PFSK-1 (cell line): ENCODE measurements at regions not wholly inside any gene's neighbourhood (a gene's known extent, or its start where the extent isn't known, plus 50 kb on each side); places are given as distances from the start of the nearest gene placed in this dataset.

Source experiments
- FOXP2 ChIP-seq: optimal IDR thresholded peaks from 2 replicates; pipeline ENCODE3; 2011; ENCODE audit warnings: borderline replicate concordance, control low read depth, inconsistent platforms; ENCODE audit not compliant: insufficient read depth; ENCODE audit errors: extremely low read length, extremely low read depth
- POLR2AphosphoS5 ChIP-seq: IDR thresholded peaks from 2 replicates; pipeline ENCODE4 v1.6.1; 2012; ENCODE audit warnings: low read depth, mild to moderate bottlenecking, control low read depth, low read length, moderate library complexity
- REST ChIP-seq, 2 experiments: IDR thresholded peaks; 2 replicates each; pipeline versions ENCODE4 v1.6.1 to v1.8.0; 2011 to 2012; ENCODE audit warnings: low read depth in 2 of 2, low read length in 2 of 2, control low read depth in 1 of 2, inconsistent platforms in 1 of 2, mild to moderate bottlenecking in 1 of 2, moderate library complexity in 1 of 2; ENCODE audit not compliant: insufficient read depth in 1 of 2
- SIN3A ChIP-seq: IDR thresholded peaks from 2 replicates; pipeline ENCODE4 v1.6.1; 2012; ENCODE audit warnings: mild to moderate bottlenecking, low read length, moderate library complexity, borderline replicate concordance; ENCODE audit not compliant: insufficient read depth
- TAF1 ChIP-seq: IDR thresholded peaks from 2 replicates; pipeline ENCODE4 v1.6.1; 2012; ENCODE audit warnings: low read length, control low read depth, borderline replicate concordance; ENCODE audit not compliant: insufficient read depth

- TF ChIP-seq REST (IDR thresholded peaks at IDR 0.05; ENCODE audit: insufficient read depth in 1 of 2, low read depth in 2 of 2, low read length in 2 of 2) = no peak
- TF ChIP-seq POLR2AphosphoS5 = no peak
- no peak for TF ChIP-seq FOXP2
Measured at GRCh38 chr1:235006132-235006721, 122.4 kb downstream of the TOMM20 start.

- TF ChIP-seq FOXP2 = no peak
- no peak for TF ChIP-seq TAF1
- no peak for TF ChIP-seq SIN3A
- no peak for TF ChIP-seq REST (IDR thresholded peaks at IDR 0.05; ENCODE audit: insufficient read depth in 1 of 2, low read depth in 2 of 2, low read length in 2 of 2)
- no peak for TF ChIP-seq POLR2AphosphoS5
Measured at GRCh38 chr1:235004840-235005391, 123.7 kb downstream of the TOMM20 start.

- TF ChIP-seq TAF1 = no peak
- no peak for TF ChIP-seq FOXP2
- TF ChIP-seq SIN3A = no peak
- TF ChIP-seq POLR2AphosphoS5 = no peak
- no peak for TF ChIP-seq REST (IDR thresholded peaks at IDR 0.05; ENCODE audit: insufficient read depth in 1 of 2, low read depth in 2 of 2, low read length in 2 of 2)
Measured at GRCh38 chr1:235004276-235004675, 124.4 kb downstream of the TOMM20 start.

- no peak for TF ChIP-seq REST (IDR thresholded peaks at IDR 0.05; ENCODE audit: insufficient read depth in 1 of 2, low read depth in 2 of 2, low read length in 2 of 2)
- TF ChIP-seq TAF1 = no peak
- no peak for TF ChIP-seq FOXP2
- no peak for TF ChIP-seq SIN3A
- no peak for TF ChIP-seq POLR2AphosphoS5
Measured at GRCh38 chr1:235002706-235003300, 125.8 kb downstream of the TOMM20 start.
